GM12873 (cell line): ENCODE measurements at regions not wholly inside any gene's neighbourhood (a gene's known extent, or its start where the extent isn't known, plus 50 kb on each side); places are given as distances from the start of the nearest gene placed in this dataset.

Experiments used
- CTCF ChIP-seq: IDR thresholded peaks from 2 replicates; pipeline ENCODE4 v1.5.1; 2012; ENCODE audit warnings: low read depth, mild to moderate bottlenecking, moderate library complexity, low read length, control low read depth; ENCODE audit not compliant: insufficient read depth; ENCODE audit errors: missing control alignments

- no peak for TF ChIP-seq CTCF
These were observed 290.5 kb downstream of the RAB28 start for GRCh38 chr4:13193662-13194061.

- no peak for TF ChIP-seq CTCF
These were observed 293.9 kb downstream of the RAB28 start for GRCh38 chr4:13190093-13190721.

- no peak for TF ChIP-seq CTCF
These were observed 299.9 kb downstream of the RAB28 start for GRCh38 chr4:13184199-13184598.

- no peak for TF ChIP-seq CTCF
These were observed 302.0 kb downstream of the RAB28 start for GRCh38 chr4:13182133-13182532.

- TF ChIP-seq CTCF, result no peak
These were observed 302.5 kb downstream of the RAB28 start for GRCh38 chr4:13181681-13182080.

- no peak for TF ChIP-seq CTCF
These were observed 303.4 kb downstream of the RAB28 start for GRCh38 chr4:13180701-13181100.

- no peak for TF ChIP-seq CTCF
These were observed 305.5 kb downstream of the RAB28 start for GRCh38 chr4:13178621-13179020.
